ENCODE measurements at regions not wholly inside any gene's neighbourhood (a gene's known extent, or its start where the extent isn't known, plus 50 kb on each side); places are given as distances from the start of the nearest gene placed in this dataset.

GRCh38 chr9:89814340-89815040 lies 209.7 kb downstream of the GADD45G start:
- H2BK120ac ChIP-seq (replicated peaks; ENCODE audit: low read depth, low read length), result no peak overlapping the region
- no peaks in the 10 kb centered on the region for H3K9me3 ChIP-seq (ENCODE audit: insufficient read depth in 2 of 2, low read depth in 1 of 2, low read length in 1 of 2)
- no peak overlapping the region for H3K14ac ChIP-seq (ENCODE audit: insufficient read length)
- no peak overlapping the region for H3K4me2 ChIP-seq (ENCODE audit: insufficient read depth in 1 of 2, low read depth in 2 of 2, low read length in 2 of 2)
- H2BK20ac ChIP-seq (ENCODE audit: low read length), result no peak overlapping the region
- no peak overlapping the region for H2BK5ac ChIP-seq (ENCODE audit: low read depth, low read length)
- no peak overlapping the region for H3K27ac ChIP-seq (ENCODE audit: low read depth, low read length)
- no peaks in the 10 kb centered on the region for H3K23me2 ChIP-seq (ENCODE audit: low read depth, low read length)
- H3K4me3 ChIP-seq (ENCODE audit: extremely low read depth in 1 of 4, insufficient read depth in 2 of 4, low read depth in 3 of 4, low read length in 4 of 4), result no peak overlapping the region
- H3K9ac ChIP-seq (replicated peaks in 1 of 4; ENCODE audit: extremely low read depth in 1 of 4, low read depth in 3 of 4, low read length in 3 of 4), result no peak overlapping the region
- POLR2A ChIA-PET (ENCODE audit: partially characterized antibody), result interaction anchor here (1.1 kb wide), 1 partner anchor 209 kb away, joined by 4 read pairs; no protein-coding TSS in a partner anchor
- no peak overlapping the region for H3K23ac ChIP-seq (ENCODE audit: insufficient read length)
- H2AFZ ChIP-seq (ENCODE audit: low read length), result no peak overlapping the region
- DNase-seq (ENCODE audit: low read depth in 1 of 2, low spot score in 2 of 2) (no peak), FAIRE-seq (no peak)
- 92% methylated on average over 9 of the region's 9 CpGs; no CpG with 5 or more reads in 1 of the 2 experiments for WGBS, 2 experiments (ENCODE audit: extremely low coverage in 1 of 2, insufficient coverage in 1 of 2, insufficient read length in 1 of 2, insufficient replicate concordance in 2 of 2, low coverage in 1 of 2, low lambda C conversion rate in 2 of 2, missing lambda C conversion rate in 1 of 2)
- TF ChIP-seq ATF3 (IDR thresholded peaks at IDR 0.05; ENCODE audit: insufficient read depth, low read depth, low read length) (no peak), RAD21 (IDR thresholded peaks at IDR 0.05 in 1 of 2, conservative IDR thresholded peaks at IDR 0.05 in 1 of 2; ENCODE audit: low read depth in 2 of 2, low read length in 2 of 2) (peak in 1 of 2 experiments; percentile 20; a peak in 1 of 4 replicates), CTCF (IDR thresholded peaks at IDR 0.05; ENCODE audit: control extremely low read depth in 1 of 3, insufficient read depth in 1 of 3, low read depth in 1 of 3, low read length in 3 of 3) (peak in 1 of 3 experiments; percentile 25; a peak in 1 of 4 replicates)
- peaks cover 0 to 2% (median 0%) of the 10 kb centered on the region in 4 experiments; a peak in 1 of 7 replicates for H3K27me3 ChIP-seq (replicated peaks in 1 of 4; ENCODE audit: control insufficient read depth in 3 of 4, extremely low read depth in 1 of 4, insufficient read depth in 3 of 4, low read length in 3 of 4)
- no peaks in the 10 kb centered on the region for H3K36me3 ChIP-seq (ENCODE audit: control insufficient read depth in 2 of 4, insufficient read depth in 4 of 4, low read length in 3 of 4)
- no peak overlapping the region; the same call in 1 of the 2 replicates for H4K8ac ChIP-seq (ENCODE audit: extremely low read depth, insufficient read depth, low read length)
- CTCF ChIA-PET (ENCODE audit: partially characterized antibody), result interaction anchor here (0.6 to 3.1 kb wide), 6 partner anchors 10 to 285 kb away, joined by 3 to 11 read pairs (median 4); no protein-coding TSS in a partner anchor
- H3K79me1 ChIP-seq (ENCODE audit: low read depth, low read length), result no peaks in the 10 kb centered on the region
- no peak overlapping the region for H3K56ac ChIP-seq (replicated peaks; ENCODE audit: insufficient read length, low read depth, low read length)
- no peak overlapping the region for H2BK12ac ChIP-seq (ENCODE audit: low read depth, low read length)
- no peaks in the 10 kb centered on the region; a peak in 1 of 7 replicates for H3K4me1 ChIP-seq (replicated peaks in 1 of 4; ENCODE audit: control insufficient read depth in 3 of 4, insufficient read depth in 4 of 4, low read length in 3 of 4)
- no peak overlapping the region for H3K18ac ChIP-seq (ENCODE audit: extremely low read depth, low read length)
- no peaks in the 10 kb centered on the region for H3K79me2 ChIP-seq (ENCODE audit: control insufficient read depth in 1 of 2, insufficient read depth in 2 of 2, low read length in 2 of 2)
- no peak overlapping the region for H4K5ac ChIP-seq (ENCODE audit: insufficient read length, low read depth, low read length)
- no peak overlapping the region for H3K4ac ChIP-seq (replicated peaks; ENCODE audit: insufficient read length, low read depth, low read length)
- H2AK5ac ChIP-seq (ENCODE audit: low read depth, low read length), result no peak overlapping the region
- no peak overlapping the region for H4K91ac ChIP-seq (replicated peaks; ENCODE audit: insufficient read length, low read length)
- H2BK15ac ChIP-seq (ENCODE audit: low read length), result no peak overlapping the region
- H4K20me1 ChIP-seq (replicated peaks in 1 of 2; ENCODE audit: control insufficient read depth in 1 of 2, insufficient read depth in 2 of 2, low read length in 2 of 2), result no peaks in the 10 kb centered on the region

Measured in H1 (cell line).